MM.1S (cell line): ENCODE measurements at regions not wholly inside any gene's neighbourhood (a gene's known extent, or its start where the extent isn't known, plus 50 kb on each side); places are given as distances from the start of the nearest gene placed in this dataset.

Experiments
- DNase-seq: peaks from one replicate; pipeline ENCODE4 v3.0.0-alpha.2; 2015
- H2AFZ ChIP-seq: fragments of 300-600 bp; sonication (generic); 2 replicates; pipeline ENCODE4 v1.6.0; 2016; ENCODE audit warnings: antibody characterized with exemption, low read length
- H3F3A ChIP-seq: fragments of 300-600 bp; sonication (generic); 2 replicates; pipeline ENCODE4 v1.6.1; 2016; ENCODE audit warnings: mild to moderate bottlenecking, antibody characterized with exemption, low read length, moderate library complexity, mixed read lengths; ENCODE audit not compliant: insufficient read depth
- H3K27ac ChIP-seq: fragments of 300-600 bp; sonication (generic); 2 replicates; pipeline ENCODE4 v1.5.1; 2016; ENCODE audit warnings: mild to moderate bottlenecking, low read length
- H3K27me3 ChIP-seq: fragments of 300-600 bp; sonication (generic); replicated peaks from 2 replicates; pipeline ENCODE4 v1.6.0; 2016; ENCODE audit warnings: low read length; ENCODE audit not compliant: insufficient read depth
- H3K36me3 ChIP-seq: fragments of 300-600 bp; sonication (generic); replicated peaks from 2 replicates; pipeline ENCODE4 v1.6.1; 2016; ENCODE audit warnings: mild to moderate bottlenecking, low read length, mixed read lengths; ENCODE audit not compliant: insufficient read depth
- H3K4me1 ChIP-seq: fragments of 300-600 bp; sonication (generic); 2 replicates; pipeline ENCODE4 v1.6.1; 2016; ENCODE audit warnings: low read length, mixed read lengths
- H3K4me2 ChIP-seq: fragments of 300-600 bp; sonication (generic); 2 replicates; pipeline ENCODE4 v1.6.0; 2016; ENCODE audit warnings: low read depth, low read length
- H3K4me3 ChIP-seq: fragments of 300-600 bp; sonication (generic); 2 replicates; pipeline ENCODE4 v1.5.1; 2016; ENCODE audit warnings: low read length, mixed read lengths
- H3K79me2 ChIP-seq: fragments of 300-600 bp; sonication (generic); 2 replicates; pipeline ENCODE4 v1.6.1; 2016; ENCODE audit warnings: mixed run types, low read length, mixed read lengths
- H3K9ac ChIP-seq: fragments of 300-600 bp; sonication (generic); 2 replicates; pipeline ENCODE4 v1.6.1; 2016; ENCODE audit warnings: low read length, mixed read lengths
- H3K9me2 ChIP-seq: fragments of 300-600 bp; sonication (generic); replicated peaks from 2 replicates; pipeline ENCODE4 v1.6.1; 2016; ENCODE audit warnings: mild to moderate bottlenecking, low read length, mixed read lengths; ENCODE audit not compliant: insufficient read depth
- H3K9me3 ChIP-seq: fragments of 300-600 bp; sonication (generic); replicated peaks from 2 replicates; pipeline ENCODE4 v1.6.1; 2016; ENCODE audit warnings: mild to moderate bottlenecking, low read length, mixed read lengths; ENCODE audit not compliant: insufficient read depth
- H4K20me1 ChIP-seq: fragments of 300-600 bp; sonication (generic); 2 replicates; pipeline ENCODE4 v1.6.1; 2016; ENCODE audit warnings: mild to moderate bottlenecking, low read length, moderate library complexity, mixed read lengths; ENCODE audit not compliant: insufficient read depth
- EZH2 ChIP-seq: fragments of 300-600 bp; sonication (generic); optimal IDR thresholded peaks from 2 replicates; pipeline ENCODE3; 2017; ENCODE audit warnings: low read depth, mild to moderate bottlenecking, antibody characterized with exemption, low read length, mixed read lengths
- EZH2phosphoT487 ChIP-seq: fragments of 300-600 bp; sonication (generic); IDR thresholded peaks from 2 replicates; pipeline ENCODE4 v1.6.1; 2018; ENCODE audit warnings: antibody characterized with exemption, low read length
- TF ChIP-seq, protein P1 (sequence below): fragments of 300-600 bp; sonication (generic); IDR thresholded peaks from 2 replicates; pipeline ENCODE4 v1.5.1; 2016; ENCODE audit warnings: antibody characterized with exemption, low read length, mixed read lengths

DNA sequence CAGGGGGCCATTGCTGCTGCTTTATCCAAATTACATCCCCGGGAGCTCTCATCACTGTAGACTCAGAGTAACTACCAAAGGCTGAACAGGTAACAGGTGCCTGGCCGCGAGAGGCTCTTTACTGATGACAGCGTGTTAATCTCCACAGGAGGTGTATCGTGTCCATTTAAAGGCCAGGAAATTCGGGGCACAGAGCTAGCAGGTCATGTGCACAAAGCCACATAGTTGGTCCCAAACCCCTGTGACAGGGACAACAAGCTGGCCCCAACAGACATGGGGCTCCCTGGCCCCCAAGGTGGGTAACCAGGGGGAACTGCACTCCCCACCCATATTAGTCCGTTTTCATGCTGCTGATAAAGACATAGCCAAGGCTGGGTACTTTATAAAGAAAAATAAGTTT, 55.3 kb upstream of the RBFOX3 start:
- H3K27me3 ChIP-seq: peaks cover 94% of the 10 kb centered on the region
- TF ChIP-seq EZH2: no peak
- TF ChIP-seq, protein P1, sequence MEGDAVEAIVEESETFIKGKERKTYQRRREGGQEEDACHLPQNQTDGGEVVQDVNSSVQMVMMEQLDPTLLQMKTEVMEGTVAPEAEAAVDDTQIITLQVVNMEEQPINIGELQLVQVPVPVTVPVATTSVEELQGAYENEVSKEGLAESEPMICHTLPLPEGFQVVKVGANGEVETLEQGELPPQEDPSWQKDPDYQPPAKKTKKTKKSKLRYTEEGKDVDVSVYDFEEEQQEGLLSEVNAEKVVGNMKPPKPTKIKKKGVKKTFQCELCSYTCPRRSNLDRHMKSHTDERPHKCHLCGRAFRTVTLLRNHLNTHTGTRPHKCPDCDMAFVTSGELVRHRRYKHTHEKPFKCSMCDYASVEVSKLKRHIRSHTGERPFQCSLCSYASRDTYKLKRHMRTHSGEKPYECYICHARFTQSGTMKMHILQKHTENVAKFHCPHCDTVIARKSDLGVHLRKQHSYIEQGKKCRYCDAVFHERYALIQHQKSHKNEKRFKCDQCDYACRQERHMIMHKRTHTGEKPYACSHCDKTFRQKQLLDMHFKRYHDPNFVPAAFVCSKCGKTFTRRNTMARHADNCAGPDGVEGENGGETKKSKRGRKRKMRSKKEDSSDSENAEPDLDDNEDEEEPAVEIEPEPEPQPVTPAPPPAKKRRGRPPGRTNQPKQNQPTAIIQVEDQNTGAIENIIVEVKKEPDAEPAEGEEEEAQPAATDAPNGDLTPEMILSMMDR: no peak
- no peak for TF ChIP-seq EZH2phosphoT487
- no peak overlapping the region for H3K27ac ChIP-seq

DNA sequence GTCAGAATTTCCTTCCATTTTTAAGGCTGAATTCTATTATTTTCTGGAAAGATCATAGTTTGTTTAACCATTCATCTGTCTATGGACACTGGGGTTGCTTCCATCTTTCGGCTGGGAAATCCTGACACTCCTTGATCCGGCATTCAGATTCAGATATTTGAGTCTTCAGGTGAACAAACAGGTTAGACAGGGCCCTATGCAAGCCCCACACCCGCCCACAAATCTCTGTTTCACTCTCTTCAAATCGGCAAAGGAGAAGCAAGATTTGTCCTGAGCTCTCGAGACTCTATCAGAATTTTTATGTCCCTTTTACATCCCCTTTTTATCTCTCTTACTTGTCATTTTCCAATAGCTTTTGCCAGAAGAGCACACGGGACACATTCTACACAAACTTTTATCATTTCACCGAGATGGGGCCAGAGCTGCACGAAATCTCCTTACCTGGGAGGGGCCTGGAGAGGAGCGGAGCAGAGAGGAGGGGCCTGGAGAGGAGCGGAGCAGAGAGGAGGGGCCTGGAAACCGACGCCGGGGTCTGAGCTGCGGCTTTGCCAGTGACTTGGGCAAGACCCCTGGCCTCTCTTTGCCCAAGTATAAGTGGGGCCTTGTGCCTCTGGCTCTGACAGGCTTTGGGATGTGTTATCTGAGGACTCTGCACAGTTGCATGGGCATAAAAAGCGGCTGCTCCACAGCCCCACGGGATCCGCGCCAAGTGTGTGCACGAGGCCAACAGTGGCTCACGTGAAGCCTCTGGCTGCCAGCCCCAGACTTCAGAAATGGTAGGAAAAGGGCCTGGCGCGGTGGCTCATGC, 54.3 kb upstream of the RBFOX3 start:
- H3K27ac ChIP-seq: no peak overlapping the region

More for the DNA sequence above, 55.3 kb upstream of the RBFOX3 start:
- Histone ChIP-seq H3K4me3 (no peak overlapping the region), H3K9ac (no peak overlapping the region), H3K9me3 (no peaks in the 10 kb centered on the region), H2AFZ (no peak overlapping the region), H3K4me2 (no peak overlapping the region), H3K36me3 (no peaks in the 10 kb centered on the region), H3K9me2 (no peaks in the 10 kb centered on the region), H3K4me1 (no peaks in the 10 kb centered on the region), H4K20me1 (no peaks in the 10 kb centered on the region), H3K79me2 (no peaks in the 10 kb centered on the region), H3F3A (no peaks in the 10 kb centered on the region)
- DNase-seq: no peak

DNA sequence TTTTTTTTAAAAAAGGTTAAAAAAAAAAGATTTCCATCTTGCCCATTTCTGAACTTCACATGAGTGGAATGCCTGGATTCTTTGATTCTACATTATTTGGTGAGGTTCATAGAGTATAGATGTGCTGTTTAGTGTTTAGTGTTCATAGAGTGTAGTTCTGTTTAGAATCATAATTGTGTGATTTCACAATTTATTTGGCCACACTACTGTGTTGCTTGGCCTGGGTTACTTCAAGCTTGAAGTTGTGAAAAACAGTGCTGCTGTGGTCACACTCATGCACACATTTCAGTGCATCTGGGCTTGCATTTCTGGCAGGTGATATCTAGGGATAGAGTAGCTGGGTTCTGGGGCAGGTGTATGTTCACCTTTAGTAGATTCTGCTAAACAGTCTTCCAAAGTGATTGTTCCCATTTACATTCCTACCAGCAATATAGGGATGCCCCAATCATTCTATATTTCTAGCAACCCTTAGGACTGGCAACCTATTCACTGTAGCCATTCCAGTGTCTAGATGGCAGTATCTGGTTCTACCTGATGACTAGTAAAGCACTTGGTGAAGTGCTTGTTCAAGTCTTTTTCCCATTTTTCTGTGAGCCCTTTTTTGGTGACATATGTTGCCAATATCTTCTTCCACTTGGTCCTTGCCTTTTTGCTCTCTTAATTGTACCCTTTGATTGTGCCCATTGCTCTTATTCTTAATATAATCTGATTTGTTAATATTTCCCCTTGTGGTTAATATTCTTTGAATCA, 50.6 kb upstream of the RBFOX3 start:
- DNase-seq: no peak
- no peak overlapping the region for H3K4me2 ChIP-seq
- H3K9ac ChIP-seq: no peak overlapping the region

More for the DNA sequence above, 54.3 kb upstream of the RBFOX3 start:
- Histone ChIP-seq H3F3A (no peaks in the 10 kb centered on the region), H3K4me3 (no peak overlapping the region), H3K36me3 (no peaks in the 10 kb centered on the region), H3K4me1 (no peaks in the 10 kb centered on the region), H2AFZ (no peak overlapping the region), H3K9me3 (no peaks in the 10 kb centered on the region), H3K79me2 (no peaks in the 10 kb centered on the region), H3K27me3 (peaks cover 94% of the 10 kb centered on the region), H3K9ac (no peak overlapping the region), H3K9me2 (no peaks in the 10 kb centered on the region), H3K4me2 (no peak overlapping the region), H4K20me1 (no peaks in the 10 kb centered on the region)
- TF ChIP-seq EZH2phosphoT487 (no peak), EZH2 (no peak)
- TF ChIP-seq, protein P1: no peak
- DNase-seq: no peak

More for the DNA sequence above, 50.6 kb upstream of the RBFOX3 start:
- no peak for TF ChIP-seq EZH2
- TF ChIP-seq, protein P1: no peak
- TF ChIP-seq EZH2phosphoT487: no peak
- Histone ChIP-seq H3K9me2 (no peaks in the 10 kb centered on the region), H2AFZ (no peak overlapping the region), H3K4me3 (no peak overlapping the region), H3K79me2 (no peaks in the 10 kb centered on the region), H3K4me1 (no peaks in the 10 kb centered on the region), H3K9me3 (no peaks in the 10 kb centered on the region), H3K36me3 (no peaks in the 10 kb centered on the region), H3K27ac (no peak overlapping the region), H4K20me1 (no peaks in the 10 kb centered on the region), H3F3A (no peaks in the 10 kb centered on the region), H3K27me3 (peaks cover 90% of the 10 kb centered on the region)
